Neural cell (in vitro differentiated cells): ENCODE measurements at regions not wholly inside any gene's neighbourhood (a gene's known extent, or its start where the extent isn't known, plus 50 kb on each side); places are given as distances from the start of the nearest gene placed in this dataset.

Experiments
- H2AFZ ChIP-seq: fragments of 200-600, 300-800 bp; sonication (generic), shearing (Covaris generic); 2 replicates; pipeline ENCODE4 v1.6.0; 2014; ENCODE audit warnings: low read depth, mild to moderate bottlenecking, antibody characterized with exemption, low read length, moderate library complexity
- H3F3A ChIP-seq: fragments of 200-600 bp; shearing (Covaris generic); 2 replicates; pipeline ENCODE4 v1.6.1; 2016; ENCODE audit warnings: mild to moderate bottlenecking, moderate library complexity, mixed read lengths, antibody characterized with exemption, low read length; ENCODE audit not compliant: insufficient read depth, poor library complexity, severe bottlenecking
- H3K27ac ChIP-seq: fragments of 200-600, 300-800 bp; sonication (generic), shearing (Covaris generic); 2 replicates; pipeline ENCODE4 v1.5.1; 2014; ENCODE audit warnings: mild to moderate bottlenecking, low read length, moderate library complexity
- H3K27me3 ChIP-seq: fragments of 300-800, 200-600 bp; sonication (generic), shearing (Covaris generic); 2 replicates; pipeline ENCODE4 v1.6.0; 2014; ENCODE audit warnings: mild to moderate bottlenecking, low read depth, low read length, moderate library complexity; ENCODE audit not compliant: insufficient read depth
- H3K36me3 ChIP-seq: fragments of 300-800, 200-600 bp; sonication (generic), shearing (Covaris generic); 2 replicates; pipeline ENCODE4 v1.5.1; 2014; ENCODE audit warnings: mild to moderate bottlenecking, antibody characterized with exemption, low read length, moderate library complexity; ENCODE audit not compliant: insufficient read depth
- H3K4me2 ChIP-seq: fragments of 300-800, 200-600 bp; sonication (generic), shearing (Covaris generic); 2 replicates; pipeline ENCODE4 v1.6.0; 2014; ENCODE audit warnings: mild to moderate bottlenecking, low read length
- H3K4me3 ChIP-seq: fragments of 300-800, 200-600 bp; sonication (generic), shearing (Covaris generic); 2 replicates; pipeline ENCODE4 v1.5.1; 2014; ENCODE audit warnings: mild to moderate bottlenecking, low read length, moderate library complexity
- H3K79me2 ChIP-seq: fragments of 200-600 bp; shearing (Covaris generic); replicated peaks from 2 replicates; pipeline ENCODE4 v1.6.0; 2014; ENCODE audit warnings: mild to moderate bottlenecking, low read length, moderate library complexity; ENCODE audit not compliant: insufficient read depth
- H3K9ac ChIP-seq: fragments of 300-800, 200-600 bp; sonication (generic), shearing (Covaris generic); 2 replicates; pipeline ENCODE4 v1.6.1; 2016; ENCODE audit warnings: mild to moderate bottlenecking, low read length, mixed read lengths
- H3K9me2 ChIP-seq: fragments of 200-600 bp; shearing (Covaris generic); 2 replicates; pipeline ENCODE4 v1.6.1; 2016; ENCODE audit warnings: mild to moderate bottlenecking, low read length, mixed read lengths; ENCODE audit not compliant: insufficient read depth
- H3K9me3 ChIP-seq: fragments of 200-600, 300-800 bp; sonication (generic), shearing (Covaris generic); 2 replicates; pipeline ENCODE4 v1.6.1; 2016; ENCODE audit warnings: mild to moderate bottlenecking, mixed run types, low read length, moderate library complexity, mixed read lengths
- H4K20me1 ChIP-seq: fragments of 200-600 bp; shearing (Covaris generic); 2 replicates; pipeline ENCODE4 v1.6.1; 2016; ENCODE audit warnings: mild to moderate bottlenecking, mixed run types; ENCODE audit not compliant: insufficient read depth
- CTCF ChIP-seq: fragments of 450-650 bp; IDR thresholded peaks from 2 replicates; pipeline ENCODE4 v1.5.1; 2014; ENCODE audit warnings: antibody characterized with exemption, mild to moderate bottlenecking, moderate library complexity; ENCODE audit not compliant: poor library complexity, severe bottlenecking
- EP300 ChIP-seq: fragments of 450-650 bp; conservative IDR thresholded peaks from 2 replicates; pipeline ENCODE4 v1.6.1; 2014; ENCODE audit warnings: antibody characterized with exemption, mild to moderate bottlenecking, moderate library complexity; ENCODE audit not compliant: poor library complexity, severe bottlenecking
- EZH2 ChIP-seq: fragments of 200-600, 300-800 bp; shearing (Covaris generic), sonication (generic); IDR thresholded peaks from 2 replicates; pipeline ENCODE4 v1.6.1; 2014; ENCODE audit warnings: antibody characterized with exemption, low read length, borderline replicate concordance, mild to moderate bottlenecking; ENCODE audit not compliant: insufficient read depth, poor library complexity, severe bottlenecking
- MXI1 ChIP-seq: fragments of 450-650 bp; conservative IDR thresholded peaks from 2 replicates; pipeline ENCODE4 v1.6.1; 2014; ENCODE audit warnings: antibody characterized with exemption, mild to moderate bottlenecking; ENCODE audit not compliant: poor library complexity, severe bottlenecking
- POLR2AphosphoS5 ChIP-seq: IDR thresholded peaks from 2 replicates; pipeline ENCODE4 v1.6.1; 2012
- RAD21 ChIP-seq: fragments of 450-650 bp; conservative IDR thresholded peaks from 2 replicates; pipeline ENCODE4 v1.6.1; 2014; ENCODE audit warnings: antibody characterized with exemption, mild to moderate bottlenecking, moderate library complexity
- REST ChIP-seq: IDR thresholded peaks from 2 replicates; pipeline ENCODE4 v1.6.1; 2012; ENCODE audit warnings: borderline replicate concordance
- SMC3 ChIP-seq: fragments of 450-650 bp; conservative IDR thresholded peaks from 2 replicates; pipeline ENCODE4 v1.6.1; 2014; ENCODE audit warnings: antibody characterized with exemption, mild to moderate bottlenecking, moderate library complexity; ENCODE audit not compliant: poor library complexity
- TAF1 ChIP-seq: IDR thresholded peaks from 2 replicates; pipeline ENCODE4 v1.6.1; 2012; ENCODE audit warnings: low read depth

- Histone ChIP-seq H3K9ac (no peak overlapping the region), H3K4me3 (no peak overlapping the region), H4K20me1 (no peaks in the 10 kb centered on the region), H3K9me2 (no peaks in the 10 kb centered on the region), H3F3A (no peaks in the 10 kb centered on the region), H3K9me3 (no peaks in the 10 kb centered on the region), H3K4me2 (no peak overlapping the region), H2AFZ (no peak overlapping the region), H3K79me2 (no peaks in the 10 kb centered on the region), H3K27me3 (no peaks in the 10 kb centered on the region), H3K27ac (no peak overlapping the region), H3K36me3 (no peaks in the 10 kb centered on the region)
- no peak for TF ChIP-seq EZH2
- no peak for TF ChIP-seq POLR2AphosphoS5
- no peak for TF ChIP-seq MXI1
- no peak for TF ChIP-seq RAD21
- no peak for TF ChIP-seq CTCF
- TF ChIP-seq TAF1: no peak
- no peak for TF ChIP-seq SMC3
- no peak for TF ChIP-seq REST
These were observed 476.9 kb downstream of the LRIG3 start for GRCh38 chr12:58443273-58443980.

- Histone ChIP-seq H3K9me2 (no peaks in the 10 kb centered on the region), H3K36me3 (no peaks in the 10 kb centered on the region), H3F3A (no peaks in the 10 kb centered on the region), H3K9me3 (no peaks in the 10 kb centered on the region), H3K4me2 (no peak overlapping the region), H3K4me3 (no peak overlapping the region), H3K79me2 (no peaks in the 10 kb centered on the region), H3K27ac (no peak overlapping the region), H3K9ac (no peak overlapping the region), H3K27me3 (no peaks in the 10 kb centered on the region), H4K20me1 (no peaks in the 10 kb centered on the region), H2AFZ (no peak overlapping the region)
- no peak for TF ChIP-seq CTCF
- TF ChIP-seq REST: no peak
- TF ChIP-seq TAF1: no peak
- TF ChIP-seq MXI1: no peak
- TF ChIP-seq EZH2: no peak
- no peak for TF ChIP-seq EP300
- TF ChIP-seq SMC3: no peak
- TF ChIP-seq POLR2AphosphoS5: no peak
- TF ChIP-seq RAD21: no peak
These were observed 476.3 kb downstream of the LRIG3 start for GRCh38 chr12:58443981-58444371.
